Natural killer cell (primary cell): ENCODE measurements at regions not wholly inside any gene's neighbourhood (a gene's known extent, or its start where the extent isn't known, plus 50 kb on each side); places are given as distances from the start of the nearest gene placed in this dataset.

Experiments used
- ATAC-seq, 3 donors: fragments of 150-1000 bp in 2 of 3; fragments of 200-7000 bp in 1 of 3; cut with Tn5 transposase; 1 replicate in 1 of 3; 2 replicates in 2 of 3; pipeline ENCODE4 v1.10.0; 2021; ENCODE audit warnings: mild to moderate bottlenecking in 2 of 3, moderate library complexity in 2 of 3
- DNase-seq, 2 donors: peaks; one replicate each; pipeline versions ENCODE4 v3.0.0 to v3.0.0-alpha.2; 2013 to 2021; ENCODE audit warnings: mixed read lengths in 1 of 2
- H3K27ac ChIP-seq: one replicate; pipeline ENCODE4 v1.5.1; 2013; ENCODE audit warnings: mild to moderate bottlenecking, low read length
- H3K27me3 ChIP-seq: one replicate; pipeline ENCODE4 v1.6.1; 2013; ENCODE audit warnings: low read length; ENCODE audit not compliant: control insufficient read depth, insufficient read depth
- H3K36me3 ChIP-seq: one replicate; pipeline ENCODE4 v1.6.1; 2013; ENCODE audit warnings: low read length; ENCODE audit not compliant: control insufficient read depth, insufficient read depth
- H3K4me1 ChIP-seq: one replicate; pipeline ENCODE4 v1.6.1; 2013; ENCODE audit warnings: low read length; ENCODE audit not compliant: control insufficient read depth, insufficient read depth
- H3K4me3 ChIP-seq: one replicate; pipeline ENCODE4 v1.5.1; 2013; ENCODE audit warnings: low read length
- H3K9me3 ChIP-seq: one replicate; pipeline ENCODE4 v1.6.1; 2013; ENCODE audit warnings: low read length; ENCODE audit not compliant: control insufficient read depth, insufficient read depth
- H3K27ac Mint-ChIP-seq, 2 donors: one replicate each; pipeline ENCODE4 v1.8.0; 2022; ENCODE audit warnings: mild to moderate bottlenecking in 2 of 2, mixed read lengths in 2 of 2, moderate library complexity in 1 of 2
- H3K27me3 Mint-ChIP-seq, 2 donors: one replicate each; pipeline ENCODE4 v1.8.0; 2022; ENCODE audit warnings: low read depth in 2 of 2, mixed read lengths in 2 of 2
- H3K36me3 Mint-ChIP-seq: one replicate; pipeline ENCODE4 v1.8.0; 2022; ENCODE audit warnings: mixed read lengths
- H3K4me1 Mint-ChIP-seq, 2 donors: one replicate each; pipeline ENCODE4 v1.8.0; 2022; ENCODE audit warnings: mixed read lengths in 2 of 2
- H3K4me3 Mint-ChIP-seq: one replicate; pipeline ENCODE4 v1.8.0; 2022; ENCODE audit warnings: mild to moderate bottlenecking, moderate library complexity, mixed read lengths
- H3K9me3 Mint-ChIP-seq, 2 donors: one replicate each; pipeline ENCODE4 v1.8.0; 2022; ENCODE audit warnings: mixed read lengths in 2 of 2
- WGBS: methylation state at CpG from one replicate; pipeline ENCODE4 v1.1.7; 2013; ENCODE audit warnings: missing lambda C conversion rate; ENCODE audit not compliant: insufficient coverage; 5-methylcytosine and 5-hydroxymethylcytosine counted together
- intact Hi-C: fragments of 100-400 bp; cut with micrococcal nuclease; formaldehyde crosslinking; loops from one replicate; pipeline ENCODE4 v1.14.2; 2022
- TF ChIP-seq, protein P1 (sequence below): fragments of 200-600 bp; IDR thresholded peaks from one replicate; pipeline ENCODE4 v1.8.0; 2022; ENCODE audit warnings: antibody characterized with exemption

DNA sequence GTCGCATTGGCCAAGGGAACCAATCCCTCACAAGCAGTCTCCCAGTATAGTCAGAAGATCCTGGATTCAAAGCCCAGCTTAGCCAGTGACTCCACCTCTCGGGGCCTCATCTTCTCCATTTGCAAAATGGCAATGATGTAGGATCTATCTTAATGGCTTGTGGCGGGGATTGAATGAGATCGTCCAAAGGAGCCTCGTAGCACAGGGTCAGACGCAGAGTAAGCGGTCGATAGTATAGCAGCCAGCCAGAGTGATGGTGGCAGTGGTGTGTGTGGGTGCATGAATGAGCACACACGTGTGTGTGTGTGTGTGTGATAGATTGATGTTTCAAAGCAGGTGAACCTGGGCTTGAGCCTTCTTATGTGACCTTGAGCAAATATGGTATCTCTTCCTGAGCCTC is 79.8 kb upstream of the WNT4 start:
- Mint-ChIP-seq H3K27ac (no peak overlapping the region), H3K27me3 (peaks cover 8 to 27% of the 10 kb centered on the region in 2 donors), H3K4me3 (no peak overlapping the region), H3K4me1 (no peaks in the 10 kb centered on the region), H3K9me3 (no peaks in the 10 kb centered on the region), H3K36me3 (no peaks in the 10 kb centered on the region)
- TF ChIP-seq, protein P1, sequence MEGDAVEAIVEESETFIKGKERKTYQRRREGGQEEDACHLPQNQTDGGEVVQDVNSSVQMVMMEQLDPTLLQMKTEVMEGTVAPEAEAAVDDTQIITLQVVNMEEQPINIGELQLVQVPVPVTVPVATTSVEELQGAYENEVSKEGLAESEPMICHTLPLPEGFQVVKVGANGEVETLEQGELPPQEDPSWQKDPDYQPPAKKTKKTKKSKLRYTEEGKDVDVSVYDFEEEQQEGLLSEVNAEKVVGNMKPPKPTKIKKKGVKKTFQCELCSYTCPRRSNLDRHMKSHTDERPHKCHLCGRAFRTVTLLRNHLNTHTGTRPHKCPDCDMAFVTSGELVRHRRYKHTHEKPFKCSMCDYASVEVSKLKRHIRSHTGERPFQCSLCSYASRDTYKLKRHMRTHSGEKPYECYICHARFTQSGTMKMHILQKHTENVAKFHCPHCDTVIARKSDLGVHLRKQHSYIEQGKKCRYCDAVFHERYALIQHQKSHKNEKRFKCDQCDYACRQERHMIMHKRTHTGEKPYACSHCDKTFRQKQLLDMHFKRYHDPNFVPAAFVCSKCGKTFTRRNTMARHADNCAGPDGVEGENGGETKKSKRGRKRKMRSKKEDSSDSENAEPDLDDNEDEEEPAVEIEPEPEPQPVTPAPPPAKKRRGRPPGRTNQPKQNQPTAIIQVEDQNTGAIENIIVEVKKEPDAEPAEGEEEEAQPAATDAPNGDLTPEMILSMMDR: no peak
- Histone ChIP-seq H3K4me3 (no peak overlapping the region), H3K9me3 (no peaks in the 10 kb centered on the region), H3K27me3 (no peaks in the 10 kb centered on the region), H3K36me3 (no peaks in the 10 kb centered on the region), H3K4me1 (no peaks in the 10 kb centered on the region), H3K27ac (no peak overlapping the region)
- 85% methylated on average over 9 of the region's 9 CpGs for WGBS
- intact Hi-C loops: no loop called here
- ATAC-seq (no peak), DNase-seq (no peak)

DNA sequence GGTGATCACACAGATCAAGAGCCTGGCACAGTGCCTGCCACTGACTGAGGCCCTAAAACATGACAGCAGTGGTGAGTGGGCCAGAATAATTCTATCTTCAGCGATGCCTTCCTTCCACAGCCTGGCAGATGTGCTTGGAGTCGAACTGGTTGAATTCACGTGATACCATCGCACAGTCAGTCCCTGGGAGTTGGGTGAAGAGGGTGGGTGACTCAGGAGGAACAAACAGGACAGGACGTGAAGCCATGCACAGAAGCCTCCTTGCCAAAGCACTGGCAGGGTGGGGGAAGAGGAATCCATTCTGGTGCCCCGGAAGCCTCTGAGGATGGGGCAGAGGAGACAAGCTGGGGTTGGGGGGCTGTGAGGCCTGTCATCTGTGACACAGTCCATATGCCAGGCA is 80.3 kb upstream of the WNT4 start:
- H3K27ac Mint-ChIP-seq: no peak overlapping the region
- no peaks in the 10 kb centered on the region for H3K4me1 ChIP-seq
- H3K9me3 Mint-ChIP-seq: no peaks in the 10 kb centered on the region
- no peaks in the 10 kb centered on the region for H3K9me3 ChIP-seq
- H3K4me3 ChIP-seq: no peak overlapping the region
- ATAC-seq (no peak), DNase-seq (no peak)
- H3K4me1 Mint-ChIP-seq: no peaks in the 10 kb centered on the region
- no peaks in the 10 kb centered on the region for H3K36me3 Mint-ChIP-seq
- H3K27ac ChIP-seq: no peak overlapping the region
- intact Hi-C loops: no loop called here
- TF ChIP-seq, protein P1: no peak
- no peaks in the 10 kb centered on the region for H3K36me3 ChIP-seq
- peaks cover 8 to 31% of the 10 kb centered on the region in 2 donors for H3K27me3 Mint-ChIP-seq
- no peaks in the 10 kb centered on the region for H3K27me3 ChIP-seq
- no peak overlapping the region for H3K4me3 Mint-ChIP-seq
- WGBS: 83% methylated on average over 6 of the region's 6 CpGs

DNA sequence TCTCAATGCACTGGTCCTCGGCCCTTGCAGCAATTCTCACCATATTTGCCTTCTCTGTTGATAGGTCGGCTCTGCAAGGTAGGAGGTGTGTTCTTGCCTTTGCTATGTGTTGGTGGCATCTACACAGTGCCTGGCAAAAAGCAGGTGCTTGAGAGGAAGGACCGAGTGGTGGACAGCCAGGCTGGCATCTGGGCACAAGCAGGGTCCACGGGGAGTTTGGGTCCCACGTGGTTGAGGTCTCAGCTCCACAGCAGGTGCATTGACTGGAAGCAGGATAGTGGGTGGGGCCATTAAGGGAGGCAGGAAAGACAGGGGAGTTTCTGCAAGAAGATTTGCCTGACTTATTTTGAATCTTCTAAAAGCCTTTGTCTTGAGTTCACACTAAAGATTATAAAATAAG is 81.2 kb upstream of the WNT4 start:
- TF ChIP-seq, protein P1: no peak
- H3K4me1 Mint-ChIP-seq: no peaks in the 10 kb centered on the region
- Histone ChIP-seq H3K36me3 (no peaks in the 10 kb centered on the region), H3K4me3 (no peak overlapping the region), H3K4me1 (no peaks in the 10 kb centered on the region), H3K27ac (no peak overlapping the region), H3K27me3 (no peaks in the 10 kb centered on the region), H3K9me3 (no peaks in the 10 kb centered on the region)
- intact Hi-C loops: no loop called here
- H3K4me3 Mint-ChIP-seq: no peak overlapping the region
- no peak for ATAC-seq
- 77% methylated on average over 5 of the region's 5 CpGs for WGBS
- no peak overlapping the region for H3K27ac Mint-ChIP-seq
- H3K27me3 Mint-ChIP-seq: peaks cover 5 to 24% of the 10 kb centered on the region in 2 donors
- DNase-seq: no peak
- H3K9me3 Mint-ChIP-seq: no peaks in the 10 kb centered on the region
- H3K36me3 Mint-ChIP-seq: no peaks in the 10 kb centered on the region

DNA sequence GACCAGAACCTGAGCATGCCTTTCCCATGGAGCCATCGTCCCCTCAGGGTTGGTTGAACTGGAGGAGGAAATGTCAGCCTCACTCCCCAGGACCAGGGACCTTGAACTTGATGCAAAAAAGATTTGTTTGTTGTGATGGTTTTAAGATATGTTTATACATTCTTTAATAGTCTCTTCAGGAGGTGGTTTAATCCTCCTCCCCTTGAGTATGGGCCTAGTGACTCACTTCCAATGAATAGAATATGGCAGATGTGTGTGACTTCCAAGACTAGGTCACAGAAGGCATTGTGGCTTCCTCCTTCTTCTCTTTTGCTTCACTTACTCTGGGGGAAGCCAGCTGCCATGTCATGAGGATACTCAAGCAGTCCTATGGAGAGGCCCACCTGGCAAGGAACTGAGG is 81.7 kb upstream of the WNT4 start:
- no peak for DNase-seq
- WGBS: 73% methylated on average over 1 of the region's 1 CpG
- Mint-ChIP-seq H3K27ac (no peak overlapping the region), H3K36me3 (no peaks in the 10 kb centered on the region), H3K4me3 (no peak overlapping the region), H3K9me3 (no peaks in the 10 kb centered on the region), H3K27me3 (peaks cover 4 to 22% of the 10 kb centered on the region in 2 donors), H3K4me1 (no peaks in the 10 kb centered on the region)
- Histone ChIP-seq H3K27me3 (no peaks in the 10 kb centered on the region), H3K27ac (no peak overlapping the region), H3K9me3 (no peaks in the 10 kb centered on the region), H3K36me3 (no peaks in the 10 kb centered on the region), H3K4me1 (no peaks in the 10 kb centered on the region), H3K4me3 (no peak overlapping the region)
- TF ChIP-seq, protein P1: no peak
- ATAC-seq: no peak
- intact Hi-C loops: no loop called here
